Stomach (tissue), 8 donors: ENCODE measurements at regions not wholly inside any gene's neighbourhood (a gene's known extent, or its start where the extent isn't known, plus 50 kb on each side); places are given as distances from the start of the nearest gene placed in this dataset.
A peak's percentile ranks its signal among the peaks of the same experiment; 100 is the strongest.

Source experiments
- DNase-seq, 2 donors: peaks; one replicate each; pipeline versions ENCODE4 v3.0.0 to v3.0.0-alpha.2; 2013 to 2019
- H3K27ac ChIP-seq, 5 donors: fragments of 200-600 bp in 4 of 5; sonication (generic) in 4 of 5; one replicate each; pipeline ENCODE4 v1.5.1; 2013 to 2019; ENCODE audit warnings: mild to moderate bottlenecking in 1 of 5, moderate library complexity in 1 of 5
- H3K27me3 ChIP-seq, 3 donors: fragments of 200-600 bp; sonication (generic); one replicate each; pipeline ENCODE4 v1.5.1; 2017 to 2019; ENCODE audit warnings: mixed run types in 1 of 3
- H3K36me3 ChIP-seq, 4 donors: fragments of 200-600 bp; sonication (generic); 1 replicate in 3 of 4; 2 replicates in 1 of 4; pipeline ENCODE4 v1.5.1; 2016 to 2019
- H3K4me1 ChIP-seq, 4 donors: fragments of 200-600 bp; sonication (generic); one replicate each; pipeline ENCODE4 v1.5.1; 2016 to 2019
- H3K4me3 ChIP-seq, 4 donors: fragments of 200-600 bp; sonication (generic) in 3 of 4; one replicate each; pipeline ENCODE4 v1.5.1; 2016 to 2019; ENCODE audit warnings: mild to moderate bottlenecking in 1 of 4
- H3K9me3 ChIP-seq, 4 donors: fragments of 200-600 bp; sonication (generic); one replicate each; pipeline ENCODE4 v1.5.1; 2016 to 2019
- CTCF ChIP-seq, 7 experiments: fragments of 450-650 bp in 4 of 7; fragments of 200-600 bp in 3 of 7; sonication (generic) in 3 of 7; IDR thresholded peaks; one replicate each; pipeline ENCODE4 v1.5.1; 2016 to 2019; ENCODE audit warnings: antibody characterized with exemption in 7 of 7, control low read depth in 2 of 7, mild to moderate bottlenecking in 1 of 7
- EP300 ChIP-seq: sonication (generic); formaldehyde crosslinking; IDR thresholded peaks from one replicate; pipeline ENCODE4 v1.6.1; 2017; ENCODE audit warnings: antibody characterized with exemption
- POLR2A ChIP-seq, 4 donors: fragments of 450-650 bp; IDR thresholded peaks; one replicate each; pipeline ENCODE4 v1.6.1; 2016; ENCODE audit warnings: antibody characterized with exemption in 4 of 4, control low read depth in 2 of 4, mild to moderate bottlenecking in 1 of 4, moderate library complexity in 1 of 4
- POLR2AphosphoS5 ChIP-seq, 3 donors: sonication (generic); formaldehyde crosslinking; IDR thresholded peaks; one replicate each; pipeline ENCODE4 v1.6.1; 2016; ENCODE audit warnings: antibody characterized with exemption in 3 of 3
- WGBS, 5 donors: extraction: QIAGEN DNeasy Blood & Tissue Kit in 3 of 5; methylation state at CpG; one replicate each; pipeline versions ENCODE4 v1.1.5 to v1.1.7; 2013 to 2018; 5-methylcytosine and 5-hydroxymethylcytosine counted together
- intact Hi-C: fragments of 100-400 bp; cut with DNase I; formaldehyde crosslinking; loops from one replicate; pipeline ENCODE4 v1.15.1; 2023; ENCODE audit warnings: low total_unique reads
- donor health status: healthy with polysubstance abuse.
- donor health status: Bipolar disorder and iron deficiency.
- donor health status: healthy.

DNA sequence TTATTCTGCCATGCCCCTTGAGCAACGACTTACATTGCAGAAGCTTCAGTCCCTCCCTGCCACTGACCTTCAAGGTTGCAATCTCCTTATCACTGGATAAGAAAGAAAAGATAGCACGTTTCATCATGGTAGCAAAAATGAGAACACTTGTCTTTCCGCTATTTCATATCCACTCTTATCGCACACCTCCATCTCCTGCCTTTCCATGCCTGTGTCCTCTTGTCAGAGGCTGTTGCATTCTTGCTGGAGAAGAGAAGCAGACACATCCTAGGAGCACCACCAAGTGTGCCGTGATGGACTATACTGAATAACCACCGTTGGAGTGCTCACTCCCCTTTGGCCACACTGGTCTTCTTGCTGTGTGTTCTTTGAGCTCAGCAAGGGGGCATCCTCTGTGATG lies 230.6 kb upstream of the IRX3 start:
- Histone ChIP-seq H3K4me3 (no peak overlapping the region), H3K9me3 (peaks cover 0 to 5% (median 2%) of the 10 kb centered on the region in 4 donors), H3K4me1 (no peaks in the 10 kb centered on the region), H3K27ac (no peak overlapping the region), H3K36me3 (no peaks in the 10 kb centered on the region), H3K27me3 (no peaks in the 10 kb centered on the region)
- no peak for DNase-seq
- TF ChIP-seq POLR2A (IDR thresholded peaks at IDR 0.05) (no peak), CTCF (IDR thresholded peaks at IDR 0.05) (no peak), EP300 (no peak), POLR2AphosphoS5 (IDR thresholded peaks at IDR 0.05) (no peak)
- intact Hi-C loops = no loop called here
- 57 to 64% (median 57%) methylated on average over 6 of the region's 6 CpGs for WGBS, 5 donors

DNA sequence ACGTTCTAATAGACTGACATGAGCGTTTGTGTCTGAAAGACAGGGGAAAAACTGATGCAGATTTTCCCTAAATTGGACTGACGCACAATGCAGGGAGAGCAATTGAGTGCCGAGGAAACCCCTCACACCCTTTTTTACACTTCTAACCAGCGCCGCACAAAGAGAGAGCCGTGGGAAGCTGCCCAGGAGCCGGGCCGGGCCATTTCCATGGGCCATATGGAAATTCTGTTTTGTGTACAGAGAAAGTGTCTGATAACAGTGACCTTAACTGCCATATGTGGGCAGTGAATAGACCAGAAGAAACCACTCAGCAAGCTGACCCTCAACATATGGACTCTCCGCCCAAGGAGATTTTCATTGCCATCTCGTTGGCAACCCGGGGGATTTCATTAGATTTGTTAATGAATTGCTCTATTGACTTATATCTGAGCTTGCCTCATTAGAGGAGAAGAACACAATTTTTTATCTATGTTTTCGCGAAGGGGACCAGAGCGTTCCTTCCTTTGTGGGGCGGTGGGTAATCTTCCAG lies 225.9 kb upstream of the IRX3 start:
- H3K27me3 ChIP-seq = peaks cover 0 to 1% (median 0%) of the 10 kb centered on the region in 3 donors
- TF ChIP-seq EP300 = no peak
- TF ChIP-seq POLR2A (IDR thresholded peaks at IDR 0.05) = no peak
- no peak for TF ChIP-seq POLR2AphosphoS5 (IDR thresholded peaks at IDR 0.05)
- TF ChIP-seq CTCF (IDR thresholded peaks at IDR 0.05) = no peak
- DNase-seq = no peak
- H3K9me3 ChIP-seq = no peaks in the 10 kb centered on the region
- intact Hi-C loops = no loop called here
- no peak overlapping the region for H3K27ac ChIP-seq
- H3K36me3 ChIP-seq = no peaks in the 10 kb centered on the region
- no peak overlapping the region for H3K4me3 ChIP-seq
- H3K4me1 ChIP-seq = peaks cover 0 to 24% (median 18%) of the 10 kb centered on the region in 4 donors
- 84 to 89% (median 86%) methylated on average over 16 of the region's 16 CpGs for WGBS, 5 donors

GRCh38 chr16:54511222-54511731 lies 224.7 kb upstream of the IRX3 start:
- Histone ChIP-seq H3K27me3 (peaks cover 0 to 6% (median 0%) of the 10 kb centered on the region in 3 donors), H3K27ac (peak overlapping the region in 2 of 5 donors; percentile 4 to 61), H3K4me3 (no peak overlapping the region), H3K36me3 (no peaks in the 10 kb centered on the region), H3K9me3 (no peaks in the 10 kb centered on the region), H3K4me1 (peaks cover 0 to 33% (median 25%) of the 10 kb centered on the region in 4 donors)
- WGBS, 5 donors = 66 to 86% (median 74%) methylated on average over 3 of the region's 3 CpGs
- intact Hi-C loops = no loop called here
- DNase-seq = no peak
- TF ChIP-seq POLR2A (IDR thresholded peaks at IDR 0.05) = no peak
- no peak for TF ChIP-seq POLR2AphosphoS5 (IDR thresholded peaks at IDR 0.05)
- no peak for TF ChIP-seq EP300
- no peak for TF ChIP-seq CTCF (IDR thresholded peaks at IDR 0.05)

GRCh38 chr16:54510685-54511221 lies 224.2 kb upstream of the IRX3 start:
- TF ChIP-seq EP300 (no peak), CTCF (IDR thresholded peaks at IDR 0.05) (no peak), POLR2A (IDR thresholded peaks at IDR 0.05) (no peak), POLR2AphosphoS5 (IDR thresholded peaks at IDR 0.05) (no peak)
- peak overlapping the region in 2 of 5 donors; percentile 4 to 61 for H3K27ac ChIP-seq
- no peaks in the 10 kb centered on the region for H3K36me3 ChIP-seq
- H3K4me3 ChIP-seq = no peak overlapping the region
- H3K4me1 ChIP-seq = peaks cover 0 to 38% (median 30%) of the 10 kb centered on the region in 4 donors
- intact Hi-C loops = no loop called here
- WGBS, 5 donors = 51 to 75% (median 54%) methylated on average over 10 of the region's 10 CpGs
- H3K27me3 ChIP-seq = peaks cover 0 to 6% (median 0%) of the 10 kb centered on the region in 3 donors
- no peak for DNase-seq
- H3K9me3 ChIP-seq = no peaks in the 10 kb centered on the region
